ENCODE measurements at regions not wholly inside any gene's neighbourhood (a gene's known extent, or its start where the extent isn't known, plus 50 kb on each side); places are given as distances from the start of the nearest gene placed in this dataset.
"Not testable (repeated sequence)": the region's sequence is repeated elsewhere in the genome, so short reads cannot be mapped to it uniquely, and the experiment has no call there.

GRCh38 chr12:59084511-59085375, 164.4 kb upstream of the LRIG3 start:
- DNase-seq (ENCODE audit: low spot score) = peak; percentile 14

GRCh38 chr12:59082952-59083351, 162.6 kb upstream of the LRIG3 start:
- DNase-seq (ENCODE audit: low spot score) = no peak

- no peak for DNase-seq (ENCODE audit: low spot score)
Observed at GRCh38 chr12:59080101-59080500, 159.8 kb upstream of the LRIG3 start.

- no peak for DNase-seq (ENCODE audit: low spot score)
Observed at GRCh38 chr12:59079472-59079871, 159.2 kb upstream of the LRIG3 start.

- no peak for DNase-seq (ENCODE audit: low spot score)
Observed at GRCh38 chr12:59079002-59079401, 158.7 kb upstream of the LRIG3 start.

GRCh38 chr12:59077575-59078426, 157.5 kb upstream of the LRIG3 start:
- no peak for DNase-seq (ENCODE audit: low spot score)

GRCh38 chr12:59077153-59077552, 156.8 kb upstream of the LRIG3 start:
- no peak for DNase-seq (ENCODE audit: low spot score)

GRCh38 chr12:59076622-59077021, 156.3 kb upstream of the LRIG3 start:
- no peak for DNase-seq (ENCODE audit: low spot score)

GRCh38 chr12:59075968-59076490, 155.7 kb upstream of the LRIG3 start:
- no peak for DNase-seq (ENCODE audit: low spot score)

GRCh38 chr12:59075141-59075540, 154.8 kb upstream of the LRIG3 start:
- no peak for DNase-seq (ENCODE audit: low spot score)

- DNase-seq (ENCODE audit: low spot score) = no peak
Observed at GRCh38 chr12:59070322-59070933, 150.1 kb upstream of the LRIG3 start.

GRCh38 chr12:59069516-59069915, 149.2 kb upstream of the LRIG3 start:
- no peak for DNase-seq (ENCODE audit: low spot score)

- no peak for DNase-seq (ENCODE audit: low spot score)
Observed at GRCh38 chr12:59068436-59068835, 148.1 kb upstream of the LRIG3 start.

- DNase-seq (ENCODE audit: low spot score) = peak; percentile 27
Observed at GRCh38 chr12:59067083-59067482, 146.8 kb upstream of the LRIG3 start.

- DNase-seq (ENCODE audit: low spot score) = no peak
Observed at GRCh38 chr12:59066445-59066844, 146.1 kb upstream of the LRIG3 start.

- DNase-seq (ENCODE audit: low spot score) = no peak
Observed at GRCh38 chr12:59059088-59059935, 139.0 kb upstream of the LRIG3 start.

GRCh38 chr12:59056966-59057365, 136.7 kb upstream of the LRIG3 start:
- no peak for DNase-seq (ENCODE audit: low spot score)

- DNase-seq (ENCODE audit: low spot score) = peak; percentile 40
Observed at GRCh38 chr12:59055204-59055860, 135.0 kb upstream of the LRIG3 start.

GRCh38 chr12:59053266-59053899, 133.1 kb upstream of the LRIG3 start:
- DNase-seq (ENCODE audit: low spot score) = not testable (repeated sequence)

- DNase-seq (ENCODE audit: low spot score) = no peak
Observed at GRCh38 chr12:59046763-59047534, 126.6 kb upstream of the LRIG3 start.

All from hepatic stellate cell (primary cell).